SJSA1 (cell line): ENCODE measurements at regions not wholly inside any gene's neighbourhood (a gene's known extent, or its start where the extent isn't known, plus 50 kb on each side); places are given as distances from the start of the nearest gene placed in this dataset.

Experiments
- DNase-seq, 2 experiments: peaks; one replicate each; pipeline ENCODE4 v3.0.0-alpha.2; 2015 to 2020; ENCODE audit warnings: low spot score in 2 of 2, low read depth in 1 of 2
- H3K27ac ChIP-seq: fragments of 250-450 bp; sonication (Bioruptor Pico); 2 replicates; pipeline ENCODE4 v1.5.1; 2020; ENCODE audit warnings: mild to moderate bottlenecking, moderate library complexity
- H3K27me3 ChIP-seq: fragments of 250-450 bp; sonication (Bioruptor Pico); replicated peaks from 2 replicates; pipeline ENCODE4 v1.5.1; 2020; ENCODE audit warnings: mild to moderate bottlenecking, moderate library complexity
- H3K36me3 ChIP-seq: fragments of 250-450 bp; sonication (Bioruptor Pico); 2 replicates; pipeline ENCODE4 v1.5.1; 2020; ENCODE audit warnings: mild to moderate bottlenecking
- H3K4me1 ChIP-seq: fragments of 250-450 bp; sonication (Bioruptor Pico); replicated peaks from 2 replicates; pipeline ENCODE4 v1.6.1; 2021; ENCODE audit warnings: mild to moderate bottlenecking
- H3K4me3 ChIP-seq: fragments of 250-450 bp; sonication (Bioruptor Pico); 2 replicates; pipeline ENCODE4 v1.5.1; 2020; ENCODE audit warnings: mild to moderate bottlenecking
- H3K9me3 ChIP-seq: fragments of 250-450 bp; sonication (Bioruptor Pico); replicated peaks from 2 replicates; pipeline ENCODE4 v1.5.1; 2020; ENCODE audit warnings: mild to moderate bottlenecking

DNA sequence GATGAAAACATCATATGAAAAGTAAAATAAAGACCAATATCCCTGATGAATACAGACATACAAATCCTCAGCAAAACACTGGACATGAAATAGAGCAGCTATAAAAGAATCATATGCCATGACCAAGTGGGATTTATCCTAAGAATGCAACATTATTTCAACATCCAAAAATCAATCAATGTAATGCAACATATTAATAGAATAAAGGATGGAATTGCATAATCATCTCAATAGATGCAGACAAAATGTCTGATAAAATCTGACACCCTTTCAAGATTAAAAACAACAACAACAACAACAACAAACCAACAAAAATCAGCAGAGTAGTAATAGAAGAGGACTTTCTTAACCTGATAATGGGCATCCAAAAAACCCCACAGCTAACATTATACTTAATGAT lies 63.8 kb upstream of the IL1R1 start:
- H3K36me3 ChIP-seq = no peaks in the 10 kb centered on the region
- H3K4me1 ChIP-seq = peaks cover 21% of the 10 kb centered on the region
- DNase-seq = no peak
- no peaks in the 10 kb centered on the region for H3K27me3 ChIP-seq
- no peaks in the 10 kb centered on the region for H3K9me3 ChIP-seq
- no peak overlapping the region for H3K27ac ChIP-seq
- H3K4me3 ChIP-seq = no peak overlapping the region

DNA sequence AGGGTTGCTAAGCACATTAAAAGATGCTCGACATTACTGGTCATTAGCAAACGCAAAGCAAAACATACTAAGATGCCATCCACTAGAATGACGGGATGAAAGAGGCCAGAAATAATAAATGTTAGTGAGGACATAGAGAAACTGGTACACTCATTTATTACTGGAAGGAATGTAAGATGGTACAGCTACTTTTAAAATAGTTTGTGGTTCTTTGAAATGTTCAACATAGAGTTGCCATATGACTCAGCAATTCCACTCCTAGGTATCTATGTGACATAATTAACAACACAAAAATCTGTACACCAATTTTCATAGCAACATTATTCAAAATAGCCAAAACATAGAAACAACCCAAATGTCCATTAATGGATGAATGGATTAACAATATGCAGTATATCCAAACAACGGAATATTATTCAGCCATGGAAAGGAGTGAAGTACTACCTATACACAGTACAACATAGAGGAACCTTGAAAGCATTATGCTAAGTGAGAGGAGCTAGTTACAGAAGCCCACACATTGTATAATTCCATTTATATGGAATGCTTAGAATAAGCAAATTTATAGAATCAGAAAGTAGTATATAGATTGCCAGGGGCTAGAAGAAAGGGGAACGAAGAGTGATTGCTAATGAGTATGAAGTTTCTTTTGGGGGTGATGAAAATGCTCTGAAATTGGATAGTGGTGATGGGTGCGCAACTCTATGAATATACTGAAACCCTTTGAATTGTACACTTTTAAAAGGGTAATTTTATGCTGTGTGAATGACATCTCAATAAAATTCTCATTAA lies 61.9 kb upstream of the IL1R1 start:
- no peaks in the 10 kb centered on the region for H3K27me3 ChIP-seq
- no peak for DNase-seq
- no peaks in the 10 kb centered on the region for H3K9me3 ChIP-seq
- no peak overlapping the region for H3K27ac ChIP-seq
- H3K4me3 ChIP-seq = no peak overlapping the region
- H3K36me3 ChIP-seq = no peaks in the 10 kb centered on the region
- H3K4me1 ChIP-seq = peaks cover 21% of the 10 kb centered on the region

- Histone ChIP-seq H3K4me1 (peaks cover 21% of the 10 kb centered on the region), H3K9me3 (no peaks in the 10 kb centered on the region), H3K27ac (no peak overlapping the region), H3K27me3 (no peaks in the 10 kb centered on the region), H3K36me3 (no peaks in the 10 kb centered on the region), H3K4me3 (no peak overlapping the region)
- no peak for DNase-seq
Measured at GRCh38 chr2:102081243-102081522, 61.4 kb upstream of the IL1R1 start.

- no peak for DNase-seq
- peaks cover 21% of the 10 kb centered on the region for H3K4me1 ChIP-seq
- no peaks in the 10 kb centered on the region for H3K9me3 ChIP-seq
- no peaks in the 10 kb centered on the region for H3K27me3 ChIP-seq
- H3K4me3 ChIP-seq = no peak overlapping the region
- H3K27ac ChIP-seq = no peak overlapping the region
- H3K36me3 ChIP-seq = no peaks in the 10 kb centered on the region
Measured at GRCh38 chr2:102081606-102082005, 60.9 kb upstream of the IL1R1 start.

- peak in 1 of 2 experiments; percentile 66 for DNase-seq
- Histone ChIP-seq H3K4me1 (peaks cover 21% of the 10 kb centered on the region), H3K27ac (peak overlapping the region; percentile 12), H3K4me3 (no peak overlapping the region), H3K9me3 (no peaks in the 10 kb centered on the region), H3K27me3 (no peaks in the 10 kb centered on the region), H3K36me3 (no peaks in the 10 kb centered on the region)
Measured at GRCh38 chr2:102082571-102083392, 59.8 kb upstream of the IL1R1 start.

GRCh38 chr2:102083393-102083703 lies 59.2 kb upstream of the IL1R1 start:
- Histone ChIP-seq H3K27ac (no peak overlapping the region), H3K4me3 (no peak overlapping the region), H3K27me3 (no peaks in the 10 kb centered on the region), H3K4me1 (peaks cover 21% of the 10 kb centered on the region), H3K9me3 (no peaks in the 10 kb centered on the region), H3K36me3 (no peaks in the 10 kb centered on the region)
- no peak for DNase-seq

- H3K4me3 ChIP-seq = no peak overlapping the region
- no peaks in the 10 kb centered on the region for H3K9me3 ChIP-seq
- H3K27me3 ChIP-seq = no peaks in the 10 kb centered on the region
- DNase-seq = no peak
- no peak overlapping the region for H3K27ac ChIP-seq
- H3K36me3 ChIP-seq = no peaks in the 10 kb centered on the region
- H3K4me1 ChIP-seq = peaks cover 21% of the 10 kb centered on the region
Measured at GRCh38 chr2:102084651-102085050, 57.9 kb upstream of the IL1R1 start.

- Histone ChIP-seq H3K4me1 (peaks cover 20% of the 10 kb centered on the region), H3K36me3 (no peaks in the 10 kb centered on the region), H3K9me3 (no peaks in the 10 kb centered on the region), H3K4me3 (no peak overlapping the region), H3K27ac (no peak overlapping the region), H3K27me3 (no peaks in the 10 kb centered on the region)
- no peak for DNase-seq
Measured at GRCh38 chr2:102085238-102085637, 57.3 kb upstream of the IL1R1 start.

DNA sequence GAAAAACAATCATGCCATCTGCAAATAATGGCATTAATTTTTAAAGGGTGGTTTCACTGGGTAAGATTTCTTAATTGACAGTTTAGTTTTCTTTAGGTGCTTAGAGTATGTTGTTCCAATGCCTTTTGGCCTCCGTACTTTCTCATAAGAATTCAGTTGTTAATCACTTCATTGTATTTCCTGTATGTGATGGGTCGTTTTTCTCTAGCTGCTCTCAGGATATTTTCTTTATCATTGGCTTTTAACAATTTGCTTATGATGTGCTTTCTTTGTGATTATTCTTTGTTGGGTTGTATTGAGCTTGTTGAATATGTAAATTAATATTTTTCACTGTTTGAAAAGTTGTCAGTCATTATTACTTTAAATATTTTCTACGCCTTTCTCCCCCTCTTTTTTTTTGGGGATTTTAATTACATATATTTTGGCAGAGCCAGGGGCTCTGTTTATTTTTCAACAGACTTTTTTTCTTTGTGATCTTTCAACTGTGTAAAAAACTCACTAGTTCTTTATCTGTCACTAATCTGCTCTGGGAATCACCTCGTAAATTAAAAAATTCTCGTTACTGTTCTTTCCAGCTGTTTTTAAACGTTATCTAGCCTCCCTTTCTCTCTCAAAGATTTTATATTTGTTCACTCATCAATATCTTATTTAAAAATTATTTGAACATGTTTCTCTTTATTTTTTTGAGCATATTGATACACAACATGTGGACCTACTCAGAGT lies 56.2 kb upstream of the IL1R1 start:
- Histone ChIP-seq H3K27me3 (no peaks in the 10 kb centered on the region), H3K9me3 (no peaks in the 10 kb centered on the region), H3K4me3 (no peak overlapping the region), H3K4me1 (peaks cover 16% of the 10 kb centered on the region), H3K27ac (no peak overlapping the region), H3K36me3 (no peaks in the 10 kb centered on the region)
- no peak for DNase-seq

DNA sequence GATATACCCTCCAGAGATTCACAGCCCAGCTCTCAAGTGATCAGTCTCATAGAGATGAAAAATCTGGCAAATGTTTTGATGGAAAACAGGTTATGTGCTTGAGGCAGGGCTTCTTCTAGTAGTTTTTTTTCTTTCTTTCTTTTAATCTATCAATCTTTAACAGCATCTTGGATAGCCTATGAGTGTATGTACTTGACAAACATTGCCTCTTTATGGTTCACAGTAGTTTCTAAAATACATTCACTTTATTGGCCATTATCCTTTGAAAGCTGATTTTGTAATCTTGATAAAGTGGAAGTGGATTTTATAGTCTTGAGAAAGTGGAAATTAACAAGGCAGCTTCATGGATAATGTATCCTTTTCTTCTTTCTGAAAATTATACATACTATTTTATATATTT lies 51.4 kb upstream of the IL1R1 start:
- Histone ChIP-seq H3K4me1 (peaks cover 9% of the 10 kb centered on the region), H3K4me3 (no peak overlapping the region)
- DNase-seq = no peak

DNA sequence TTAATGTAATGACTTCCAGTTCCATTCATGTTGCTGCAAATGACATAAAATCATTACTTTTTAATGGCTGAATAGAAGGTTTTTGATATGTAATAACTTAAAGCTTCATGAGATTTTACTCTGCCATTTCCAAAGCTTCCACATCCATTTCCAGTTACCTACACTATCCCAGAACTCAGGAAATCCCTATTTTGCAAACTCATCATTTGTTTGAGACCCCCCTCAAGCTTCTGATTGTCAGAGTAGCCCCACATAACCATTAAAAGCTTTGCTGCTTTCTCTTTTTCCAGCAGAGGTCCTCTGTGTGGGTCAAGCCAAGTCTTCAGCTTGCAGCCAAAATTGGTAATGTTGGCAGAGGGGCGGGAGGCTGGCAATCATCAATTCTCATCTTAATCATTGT lies 50.6 kb upstream of the IL1R1 start:
- no peak overlapping the region for H3K27ac ChIP-seq
- no peak overlapping the region for H3K4me3 ChIP-seq
- H3K27me3 ChIP-seq = no peaks in the 10 kb centered on the region
- H3K36me3 ChIP-seq = no peaks in the 10 kb centered on the region
- H3K9me3 ChIP-seq = no peaks in the 10 kb centered on the region
- DNase-seq = no peak
- H3K4me1 ChIP-seq = peaks cover 9% of the 10 kb centered on the region

More for the DNA sequence above, 51.4 kb upstream of the IL1R1 start:
- Histone ChIP-seq H3K27me3 (no peaks in the 10 kb centered on the region), H3K27ac (no peak overlapping the region), H3K36me3 (no peaks in the 10 kb centered on the region), H3K9me3 (no peaks in the 10 kb centered on the region)

DNA sequence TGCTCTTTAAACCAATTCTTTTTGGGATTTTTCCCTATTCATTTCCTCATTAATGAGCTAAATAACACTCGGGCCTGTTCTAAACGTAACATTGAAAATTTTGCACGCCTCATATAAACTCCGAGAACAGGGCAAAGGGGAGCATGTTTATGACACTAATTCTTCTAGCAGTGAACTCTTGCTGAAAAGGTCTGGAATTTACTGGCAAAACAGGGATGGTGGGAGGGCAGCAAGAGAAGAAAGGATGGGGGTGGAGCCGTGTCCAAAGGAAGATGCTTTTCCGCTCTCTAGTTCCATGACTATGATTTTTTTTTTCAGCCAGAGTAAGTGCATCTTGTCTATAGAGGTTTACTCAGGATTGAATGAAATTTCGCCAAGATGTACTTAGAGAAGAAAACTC lies 50.0 kb upstream of the IL1R1 start:
- Histone ChIP-seq H3K4me3 (no peak overlapping the region), H3K36me3 (no peaks in the 10 kb centered on the region), H3K4me1 (peaks cover 9% of the 10 kb centered on the region), H3K27me3 (no peaks in the 10 kb centered on the region), H3K27ac (no peak overlapping the region), H3K9me3 (no peaks in the 10 kb centered on the region)
- no peak for DNase-seq
